Stomach (tissue), 4 donors: ENCODE measurements at regions not wholly inside any gene's neighbourhood (a gene's known extent, or its start where the extent isn't known, plus 50 kb on each side); places are given as distances from the start of the nearest gene placed in this dataset.

Experiments
- CTCF ChIP-seq, 7 experiments: fragments of 450-650 bp in 4 of 7; fragments of 200-600 bp in 3 of 7; sonication (generic) in 3 of 7; IDR thresholded peaks; one replicate each; pipeline ENCODE4 v1.5.1; 2016 to 2019; ENCODE audit warnings: antibody characterized with exemption in 7 of 7, control low read depth in 2 of 7, mild to moderate bottlenecking in 1 of 7
- EP300 ChIP-seq: sonication (generic); formaldehyde crosslinking; IDR thresholded peaks from one replicate; pipeline ENCODE4 v1.6.1; 2017; ENCODE audit warnings: antibody characterized with exemption
- POLR2AphosphoS5 ChIP-seq, 3 donors: sonication (generic); formaldehyde crosslinking; IDR thresholded peaks; one replicate each; pipeline ENCODE4 v1.6.1; 2016; ENCODE audit warnings: antibody characterized with exemption in 3 of 3

DNA sequence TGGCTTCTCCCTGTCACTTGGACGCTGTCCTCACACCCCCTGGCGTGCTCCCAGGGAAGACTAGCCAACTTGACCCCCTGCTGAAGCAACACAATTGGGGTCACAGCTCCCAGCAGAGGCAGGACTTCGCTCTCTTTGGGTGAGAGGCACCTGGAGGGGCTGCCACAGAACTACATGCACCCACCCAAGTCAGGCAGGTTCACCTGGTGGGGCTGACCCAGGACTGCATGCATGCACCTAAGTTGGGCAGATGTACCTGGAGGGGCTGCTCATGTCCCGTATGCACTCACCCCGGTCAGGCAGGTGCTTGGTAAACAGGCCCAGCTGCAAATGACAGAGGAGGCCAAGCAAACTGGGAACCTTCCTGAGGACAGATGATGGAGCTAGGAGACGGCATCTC, 154.3 kb upstream of the RPS6KA2 start:
- TF ChIP-seq CTCF (IDR thresholded peaks at IDR 0.05) (no peak), POLR2AphosphoS5 (IDR thresholded peaks at IDR 0.05) (no peak), EP300 (no peak)
